Endodermal cell (in vitro differentiated cells): ENCODE measurements at regions not wholly inside any gene's neighbourhood (a gene's known extent, or its start where the extent isn't known, plus 50 kb on each side); places are given as distances from the start of the nearest gene placed in this dataset.

Experiments used
- DNase-seq: peaks from one replicate; pipeline ENCODE4 v3.0.0-alpha.2; 2017
- H3K27ac ChIP-seq: 2 replicates; pipeline ENCODE4 v1.5.1; 2013; ENCODE audit warnings: mild to moderate bottlenecking, low read depth, low read length, moderate library complexity
- H3K27me3 ChIP-seq: 2 replicates; pipeline ENCODE4 v1.6.1; 2013; ENCODE audit warnings: mild to moderate bottlenecking, low read length, moderate library complexity; ENCODE audit not compliant: insufficient read depth, control insufficient read depth, poor library complexity, severe bottlenecking
- H3K36me3 ChIP-seq: 2 replicates; pipeline ENCODE4 v1.7.0; 2013; ENCODE audit warnings: mild to moderate bottlenecking, low read length, moderate library complexity; ENCODE audit not compliant: control insufficient read depth, insufficient read depth
- H3K4me1 ChIP-seq: one replicate; pipeline ENCODE4 v1.7.0; 2013; ENCODE audit warnings: low read length; ENCODE audit not compliant: control insufficient read depth, insufficient read depth
- H3K4me3 ChIP-seq: 2 replicates; pipeline ENCODE4 v1.5.1; 2013; ENCODE audit warnings: mild to moderate bottlenecking, low read length, moderate library complexity
- H3K9ac ChIP-seq: 2 replicates; pipeline ENCODE4 v1.6.1; 2013; ENCODE audit warnings: mild to moderate bottlenecking, low read length, moderate library complexity; ENCODE audit not compliant: poor library complexity, severe bottlenecking; ENCODE audit errors: extremely low read depth
- H3K9me3 ChIP-seq: 2 replicates; pipeline ENCODE4 v1.6.1; 2013; ENCODE audit warnings: mild to moderate bottlenecking, low read length, moderate library complexity; ENCODE audit not compliant: control insufficient read depth
- H3K27ac Mint-ChIP-seq: 2 replicates; pipeline ENCODE4 v1.8.0; 2020; ENCODE audit warnings: mixed read lengths
- H3K27me3 Mint-ChIP-seq: 2 replicates; pipeline ENCODE4 v1.8.0; 2021; ENCODE audit warnings: mild to moderate bottlenecking, mixed read lengths; ENCODE audit not compliant: insufficient read depth
- H3K36me3 Mint-ChIP-seq: 2 replicates; pipeline ENCODE4 v1.8.0; 2020; ENCODE audit warnings: low read depth, mixed read lengths
- H3K4me1 Mint-ChIP-seq: 2 replicates; pipeline ENCODE4 v1.8.0; 2020; ENCODE audit warnings: mixed read lengths
- H3K4me3 Mint-ChIP-seq: 2 replicates; pipeline ENCODE4 v1.8.0; 2020; ENCODE audit warnings: mild to moderate bottlenecking, moderate library complexity, mixed read lengths
- H3K9me3 Mint-ChIP-seq: 2 replicates; pipeline ENCODE4 v1.8.0; 2020; ENCODE audit warnings: mild to moderate bottlenecking, mixed read lengths
- WGBS, 2 experiments: methylation state at CpG; one replicate each; pipeline versions ENCODE4 v1.1.5 to v1.1.7; 2013; ENCODE audit warnings: missing lambda C conversion rate in 2 of 2, mixed read lengths in 1 of 2; ENCODE audit not compliant: insufficient coverage in 1 of 2, insufficient read length in 1 of 2; 5-methylcytosine and 5-hydroxymethylcytosine counted together
- TF ChIP-seq, protein P1 (sequence below): fragments of 200-600 bp; sonication (generic); conservative IDR thresholded peaks from 2 replicates; pipeline ENCODE4 v1.5.0; 2021; ENCODE audit warnings: antibody characterized with exemption, mild to moderate bottlenecking

DNA sequence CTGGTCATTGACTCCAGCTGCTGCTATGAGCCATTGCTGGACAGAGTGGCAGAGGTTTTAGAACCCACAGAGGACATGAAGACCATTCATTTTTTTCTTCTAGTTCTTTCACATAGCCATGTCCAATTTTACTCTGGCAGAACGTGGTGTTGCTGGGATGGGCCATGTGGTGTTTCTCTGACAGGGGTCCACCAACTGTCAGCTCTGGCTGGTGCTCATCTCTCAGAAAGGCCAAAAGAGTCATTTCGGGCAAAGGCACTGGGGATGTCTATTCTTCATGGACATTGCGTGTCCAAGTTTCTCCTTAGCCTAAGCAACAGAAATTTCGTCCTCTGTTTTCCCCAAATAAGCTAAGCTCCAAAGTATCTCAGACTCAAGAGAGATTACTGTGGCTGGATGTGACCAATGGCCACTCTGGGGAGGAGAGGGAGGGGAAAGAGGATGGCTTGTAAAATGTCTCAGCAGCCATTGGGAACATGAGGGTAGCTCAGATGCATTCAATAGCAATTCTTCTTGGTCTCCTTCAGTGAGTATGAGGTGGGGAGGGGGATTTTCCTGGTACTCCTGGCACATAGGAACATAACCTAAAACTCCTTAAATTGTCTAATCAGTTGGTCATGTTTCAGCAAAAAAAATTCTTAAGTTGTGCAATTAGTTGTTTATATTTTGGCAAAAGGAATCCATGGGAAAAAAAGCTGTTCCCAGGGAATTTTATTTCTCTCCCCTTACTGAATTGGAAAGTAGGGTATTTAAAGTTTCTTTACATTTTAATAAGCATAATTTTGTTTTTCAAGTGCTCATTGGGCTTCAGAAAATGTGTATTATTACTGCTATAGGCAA, 131.6 kb upstream of the MITF start:
- Histone ChIP-seq H3K9me3 (peaks cover 13% of the 10 kb centered on the region), H3K4me3 (no peak overlapping the region), H3K27ac (no peak overlapping the region), H3K9ac (no peak overlapping the region), H3K4me1 (peaks cover 4% of the 10 kb centered on the region), H3K36me3 (no peaks in the 10 kb centered on the region), H3K27me3 (no peaks in the 10 kb centered on the region)
- TF ChIP-seq, protein P1, sequence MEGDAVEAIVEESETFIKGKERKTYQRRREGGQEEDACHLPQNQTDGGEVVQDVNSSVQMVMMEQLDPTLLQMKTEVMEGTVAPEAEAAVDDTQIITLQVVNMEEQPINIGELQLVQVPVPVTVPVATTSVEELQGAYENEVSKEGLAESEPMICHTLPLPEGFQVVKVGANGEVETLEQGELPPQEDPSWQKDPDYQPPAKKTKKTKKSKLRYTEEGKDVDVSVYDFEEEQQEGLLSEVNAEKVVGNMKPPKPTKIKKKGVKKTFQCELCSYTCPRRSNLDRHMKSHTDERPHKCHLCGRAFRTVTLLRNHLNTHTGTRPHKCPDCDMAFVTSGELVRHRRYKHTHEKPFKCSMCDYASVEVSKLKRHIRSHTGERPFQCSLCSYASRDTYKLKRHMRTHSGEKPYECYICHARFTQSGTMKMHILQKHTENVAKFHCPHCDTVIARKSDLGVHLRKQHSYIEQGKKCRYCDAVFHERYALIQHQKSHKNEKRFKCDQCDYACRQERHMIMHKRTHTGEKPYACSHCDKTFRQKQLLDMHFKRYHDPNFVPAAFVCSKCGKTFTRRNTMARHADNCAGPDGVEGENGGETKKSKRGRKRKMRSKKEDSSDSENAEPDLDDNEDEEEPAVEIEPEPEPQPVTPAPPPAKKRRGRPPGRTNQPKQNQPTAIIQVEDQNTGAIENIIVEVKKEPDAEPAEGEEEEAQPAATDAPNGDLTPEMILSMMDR, result no peak
- Mint-ChIP-seq H3K36me3 (no peaks in the 10 kb centered on the region), H3K4me3 (no peak overlapping the region), H3K27me3 (peaks cover 22% of the 10 kb centered on the region), H3K27ac (no peak overlapping the region), H3K4me1 (peaks cover 4% of the 10 kb centered on the region), H3K9me3 (peaks cover 28% of the 10 kb centered on the region)
- 94 to 100% methylated on average over 3 to 4 of the region's 4 CpGs for WGBS, 2 experiments
- DNase-seq, result no peak

DNA sequence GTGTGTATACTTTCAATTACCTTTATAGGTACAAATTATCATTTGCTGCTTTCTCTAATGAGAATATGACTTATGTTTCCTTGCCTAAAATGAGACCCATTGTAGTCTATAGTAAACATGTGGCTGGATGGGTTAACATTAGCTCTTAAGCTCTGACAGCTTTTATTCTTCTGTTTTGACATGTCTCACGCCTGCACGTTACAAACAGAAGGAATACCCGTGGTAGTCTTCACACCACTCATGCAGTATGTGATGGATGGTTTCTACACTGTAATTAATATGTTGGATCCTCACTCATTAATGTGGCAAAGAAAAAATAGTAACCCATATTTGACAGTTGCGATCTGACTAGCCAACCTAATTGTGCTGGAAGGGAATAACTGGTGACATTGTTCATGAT, 133.4 kb upstream of the MITF start:
- Histone ChIP-seq H3K4me1 (peaks cover 4% of the 10 kb centered on the region), H3K27me3 (no peaks in the 10 kb centered on the region), H3K27ac (no peak overlapping the region), H3K9me3 (peaks cover 15% of the 10 kb centered on the region), H3K4me3 (no peak overlapping the region), H3K36me3 (no peaks in the 10 kb centered on the region), H3K9ac (no peak overlapping the region)
- no peak overlapping the region for H3K27ac Mint-ChIP-seq
- peaks cover 4% of the 10 kb centered on the region for H3K4me1 Mint-ChIP-seq
- no peak overlapping the region for H3K4me3 Mint-ChIP-seq
- H3K9me3 Mint-ChIP-seq, result peaks cover 27% of the 10 kb centered on the region
- H3K27me3 Mint-ChIP-seq, result peaks cover 27% of the 10 kb centered on the region
- TF ChIP-seq, protein P1, result no peak
- DNase-seq, result no peak
- 86 to 94% methylated on average over 4 of the region's 4 CpGs for WGBS, 2 experiments
- no peaks in the 10 kb centered on the region for H3K36me3 Mint-ChIP-seq

DNA sequence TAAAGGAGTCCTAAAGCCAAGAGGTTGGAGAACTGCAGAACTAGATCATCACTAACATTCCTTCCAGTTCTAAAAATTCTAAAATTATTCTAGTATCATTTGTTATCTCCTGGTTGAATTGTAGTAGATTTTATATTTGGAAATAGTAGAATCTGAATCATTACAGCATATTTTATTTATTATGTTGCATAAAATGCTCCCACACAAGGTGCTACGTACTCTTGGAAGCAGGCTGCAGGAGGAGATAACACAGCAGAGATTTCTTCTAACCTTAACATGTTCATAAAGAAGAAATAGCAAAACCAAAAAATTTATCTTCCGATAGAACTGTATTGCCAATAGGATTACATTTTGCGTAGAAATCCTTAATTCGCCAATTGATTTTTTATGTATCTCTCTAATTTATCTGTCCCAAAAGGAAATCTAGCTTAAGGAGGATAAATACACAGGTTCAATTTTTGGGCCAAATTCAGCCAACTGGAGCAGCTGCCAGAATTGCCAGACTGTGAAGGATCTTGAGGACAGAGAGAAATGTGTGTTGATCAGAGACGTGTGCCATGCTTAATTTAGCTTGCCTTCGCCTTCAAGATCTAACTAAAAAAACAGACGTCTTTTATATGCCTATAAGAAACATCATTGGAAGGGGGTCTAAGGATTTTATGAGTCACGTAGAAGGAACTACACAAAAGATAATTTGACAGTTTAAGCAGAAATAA, 134.4 kb upstream of the MITF start:
- peaks cover 24% of the 10 kb centered on the region for H3K9me3 Mint-ChIP-seq
- Histone ChIP-seq H3K27me3 (no peaks in the 10 kb centered on the region), H3K4me3 (no peak overlapping the region), H3K27ac (no peak overlapping the region), H3K4me1 (peaks cover 4% of the 10 kb centered on the region), H3K9ac (no peak overlapping the region), H3K36me3 (no peaks in the 10 kb centered on the region), H3K9me3 (peaks cover 19% of the 10 kb centered on the region)
- no peaks in the 10 kb centered on the region for H3K36me3 Mint-ChIP-seq
- no peak overlapping the region for H3K27ac Mint-ChIP-seq
- H3K4me1 Mint-ChIP-seq, result peaks cover 4% of the 10 kb centered on the region
- H3K27me3 Mint-ChIP-seq, result peaks cover 26% of the 10 kb centered on the region
- no peak overlapping the region for H3K4me3 Mint-ChIP-seq
- TF ChIP-seq, protein P1, result no peak
- WGBS, 2 experiments, result 94 to 97% methylated on average over 8 of the region's 8 CpGs
- DNase-seq, result no peak
